H1 (cell line): ENCODE measurements at regions not wholly inside any gene's neighbourhood (a gene's known extent, or its start where the extent isn't known, plus 50 kb on each side); places are given as distances from the start of the nearest gene placed in this dataset.

Experiments
- CTCF ChIA-PET: fragments of 300-600 bp; sonication (Branson Sonifier 250); formaldehyde crosslinking; loops from one replicate; lab custom pipeline; 2021; ENCODE audit not compliant: partially characterized antibody; lab: Charles Lee
- POLR2A ChIA-PET: fragments of 300-600 bp; sonication (Branson Sonifier 250); formaldehyde crosslinking; loops from one replicate; lab custom pipeline; 2021; ENCODE audit warnings: inconsistent platforms; ENCODE audit not compliant: partially characterized antibody; lab: Charles Lee
- DNase-seq, 2 experiments: peaks; one replicate each; pipeline versions ENCODE4 v3.0.0 to v3.0.0-alpha.2; 2010 to 2022; ENCODE audit warnings: low spot score in 2 of 2, low read depth in 1 of 2, mixed read lengths in 1 of 2
- FAIRE-seq: peaks from 2 replicates; lab custom pipeline; 2011; peaks lifted over from hg19 to GRCh38; lab: Jason Lieb, UNC
- H2AFZ ChIP-seq: 2 replicates; pipeline ENCODE4 v1.8.1; 2012; ENCODE audit warnings: low read length, inconsistent platforms
- H2AK5ac ChIP-seq: 2 replicates; pipeline ENCODE4 v1.6.1; 2013; ENCODE audit warnings: low read depth, low read length
- H2BK120ac ChIP-seq: replicated peaks from 2 replicates; pipeline ENCODE3; 2013; ENCODE audit warnings: low read depth, low read length, inconsistent platforms
- H2BK12ac ChIP-seq: 2 replicates; pipeline ENCODE4 v1.6.1; 2013; ENCODE audit warnings: low read depth, low read length
- H2BK15ac ChIP-seq: 2 replicates; pipeline ENCODE4 v1.6.1; 2013; ENCODE audit warnings: low read length
- H2BK20ac ChIP-seq: 2 replicates; pipeline ENCODE4 v1.6.1; 2013; ENCODE audit warnings: low read length
- H2BK5ac ChIP-seq: 2 replicates; pipeline ENCODE4 v1.6.1; 2013; ENCODE audit warnings: low read depth, low read length
- H3K14ac ChIP-seq: 2 replicates; pipeline ENCODE4 v1.6.1; 2013; ENCODE audit warnings: inconsistent platforms; ENCODE audit not compliant: insufficient read length
- H3K18ac ChIP-seq: 2 replicates; pipeline ENCODE4 v1.6.1; 2013; ENCODE audit warnings: low read length; ENCODE audit errors: extremely low read depth
- H3K23ac ChIP-seq: 2 replicates; pipeline ENCODE4 v1.6.1; 2013; ENCODE audit warnings: inconsistent platforms; ENCODE audit not compliant: insufficient read length
- H3K23me2 ChIP-seq: 2 replicates; pipeline ENCODE4 v1.6.1; 2013; ENCODE audit warnings: low read depth, low read length
- H3K27ac ChIP-seq: 2 replicates; pipeline ENCODE4 v1.6.1; 2011; ENCODE audit warnings: low read depth, low read length, inconsistent platforms
- H3K27me3 ChIP-seq, 4 experiments: replicated peaks in 1 of 4; 1 replicate in 1 of 4; 2 replicates in 3 of 4; pipeline versions ENCODE4 v1.6.1 to v1.8.1; 2011 to 2013; ENCODE audit warnings: low read length in 3 of 4, mild to moderate bottlenecking in 3 of 4, inconsistent platforms in 2 of 4, mixed read lengths in 2 of 4, moderate library complexity in 1 of 4; ENCODE audit not compliant: control insufficient read depth in 3 of 4, insufficient read depth in 3 of 4; ENCODE audit errors: extremely low read depth in 1 of 4
- H3K36me3 ChIP-seq, 4 experiments: 2 replicates each; pipeline versions ENCODE4 v1.6.1 to v1.8.1; 2011 to 2013; ENCODE audit warnings: mild to moderate bottlenecking in 4 of 4, low read length in 3 of 4, moderate library complexity in 2 of 4, control low read depth in 1 of 4, inconsistent platforms in 1 of 4; ENCODE audit not compliant: insufficient read depth in 4 of 4, control insufficient read depth in 2 of 4
- H3K4ac ChIP-seq: replicated peaks from 2 replicates; pipeline ENCODE3; 2013; ENCODE audit warnings: low read length, low read depth, mixed read lengths, inconsistent platforms; ENCODE audit not compliant: insufficient read length
- H3K4me1 ChIP-seq, 4 experiments: replicated peaks in 1 of 4; 1 replicate in 1 of 4; 2 replicates in 3 of 4; pipeline versions ENCODE4 v1.6.1 to v1.8.1; 2011 to 2013; ENCODE audit warnings: low read length in 3 of 4, inconsistent platforms in 2 of 4, mixed read lengths in 1 of 4; ENCODE audit not compliant: insufficient read depth in 4 of 4, control insufficient read depth in 3 of 4
- H3K4me2 ChIP-seq, 2 experiments: 2 replicates each; pipeline versions ENCODE4 v1.6.1 to v1.8.1; 2011 to 2013; ENCODE audit warnings: low read depth in 2 of 2, low read length in 2 of 2, control low read depth in 1 of 2, inconsistent platforms in 1 of 2, mild to moderate bottlenecking in 1 of 2; ENCODE audit not compliant: insufficient read depth in 1 of 2
- H3K4me3 ChIP-seq, 4 experiments: fragments of 200-600, 300-600 bp in 1 of 4; sonication (generic), shearing (Covaris generic), sonication (Bioruptor Twin) in 1 of 4; 2 replicates each; pipeline versions ENCODE4 v1.5.1 to v1.8.1; 2011 to 2016; ENCODE audit warnings: low read length in 4 of 4, low read depth in 3 of 4, control low read depth in 2 of 4, inconsistent platforms in 2 of 4, mild to moderate bottlenecking in 2 of 4, mixed read lengths in 1 of 4, moderate library complexity in 1 of 4; ENCODE audit not compliant: insufficient read depth in 2 of 4; ENCODE audit errors: extremely low read depth in 1 of 4
- H3K56ac ChIP-seq: replicated peaks from 2 replicates; pipeline ENCODE3; 2013; ENCODE audit warnings: low read depth, mild to moderate bottlenecking, mixed read lengths, low read length, inconsistent platforms; ENCODE audit not compliant: insufficient read length
- H3K79me1 ChIP-seq: 2 replicates; pipeline ENCODE4 v1.6.1; 2013; ENCODE audit warnings: low read depth, low read length, control low read depth
- H3K79me2 ChIP-seq, 2 experiments: 2 replicates each; pipeline versions ENCODE4 v1.6.1 to v1.8.1; 2012 to 2013; ENCODE audit warnings: low read length in 2 of 2, mild to moderate bottlenecking in 2 of 2, inconsistent platforms in 1 of 2; ENCODE audit not compliant: insufficient read depth in 2 of 2, control insufficient read depth in 1 of 2
- H3K9ac ChIP-seq, 4 experiments: replicated peaks in 1 of 4; 1 replicate in 1 of 4; 2 replicates in 3 of 4; pipeline versions ENCODE4 v1.6.1 to v1.8.1; 2011 to 2013; ENCODE audit warnings: low read depth in 3 of 4, low read length in 3 of 4, control low read depth in 2 of 4, mild to moderate bottlenecking in 2 of 4, moderate library complexity in 2 of 4, inconsistent platforms in 1 of 4; ENCODE audit errors: extremely low read depth in 1 of 4
- H3K9me3 ChIP-seq, 2 experiments: 2 replicates each; pipeline versions ENCODE4 v1.6.1 to v1.8.1; 2012 to 2013; ENCODE audit warnings: mild to moderate bottlenecking in 2 of 2, moderate library complexity in 2 of 2, control low read depth in 1 of 2, inconsistent platforms in 1 of 2, low read depth in 1 of 2, low read length in 1 of 2, mixed read lengths in 1 of 2; ENCODE audit not compliant: insufficient read depth in 2 of 2
- H4K20me1 ChIP-seq, 2 experiments: replicated peaks in 1 of 2; 2 replicates each; pipeline versions ENCODE3 to v1.8.1; 2011 to 2013; ENCODE audit warnings: inconsistent platforms in 2 of 2, low read length in 2 of 2, mild to moderate bottlenecking in 1 of 2; ENCODE audit not compliant: insufficient read depth in 2 of 2, control insufficient read depth in 1 of 2
- H4K5ac ChIP-seq: 2 replicates; pipeline ENCODE4 v1.6.1; 2013; ENCODE audit warnings: low read length, low read depth, mixed read lengths, inconsistent platforms; ENCODE audit not compliant: insufficient read length
- H4K8ac ChIP-seq: 2 replicates; pipeline ENCODE4 v1.8.0; 2013; ENCODE audit warnings: mild to moderate bottlenecking, moderate library complexity, low read length, inconsistent platforms; ENCODE audit not compliant: insufficient read depth; ENCODE audit errors: extremely low read depth
- H4K91ac ChIP-seq: replicated peaks from 2 replicates; pipeline ENCODE3; 2013; ENCODE audit warnings: low read length, mixed read lengths, inconsistent platforms; ENCODE audit not compliant: insufficient read length
- CBX5 ChIP-seq: fragments of 300-800, 300-1000 bp; sonication (generic); IDR thresholded peaks from 2 replicates; pipeline ENCODE4 v1.7.1; 2016; ENCODE audit warnings: antibody characterized with exemption, low read length, low read depth
- FOSL1 ChIP-seq: IDR thresholded peaks from 2 replicates; pipeline ENCODE4 v1.6.1; 2011; ENCODE audit warnings: mild to moderate bottlenecking, low read depth, low read length, moderate library complexity; ENCODE audit not compliant: insufficient read depth
- SIN3A ChIP-seq, 2 experiments: IDR thresholded peaks in 1 of 2; conservative IDR thresholded peaks in 1 of 2; 2 replicates each; pipeline ENCODE4 v1.6.1; 2011 to 2012; ENCODE audit warnings: low read length in 2 of 2, improper control_type of control experiment in 1 of 2, low read depth in 1 of 2, mild to moderate bottlenecking in 1 of 2
- SP1 ChIP-seq: IDR thresholded peaks from 2 replicates; pipeline ENCODE4 v1.6.1; 2011; ENCODE audit warnings: low read depth, low read length
- ZNF274 ChIP-seq: IDR thresholded peaks from 2 replicates; pipeline ENCODE4 v1.7.0; 2012; ENCODE audit warnings: low read length, borderline replicate concordance; ENCODE audit errors: extremely low read depth
- WGBS, 2 experiments: shearing (Covaris generic) in 1 of 2; methylation state at CpG; one replicate each; pipeline versions ENCODE4 v1.1.6 to v1.1.7; 2013 to 2015; ENCODE audit warnings: low lambda C conversion rate in 2 of 2, mixed read lengths in 2 of 2, inconsistent platforms in 1 of 2, low coverage in 1 of 2, missing lambda C conversion rate in 1 of 2; ENCODE audit not compliant: insufficient replicate concordance in 2 of 2, insufficient coverage in 1 of 2, insufficient read length in 1 of 2; ENCODE audit errors: extremely low coverage in 1 of 2, missing lambda C conversion rate in 1 of 2; 5-methylcytosine and 5-hydroxymethylcytosine counted together

- no peak overlapping the region for H3K27ac ChIP-seq
- WGBS, 2 experiments = 92% methylated on average over 10 of the region's 10 CpGs; no CpG with 5 or more reads in 1 of the 2 experiments
Observed at GRCh38 chr1:58256041-58256440, 290.5 kb downstream of the OMA1 start.

More at GRCh38 chr1:58256041-58256440, 290.5 kb downstream of the OMA1 start:
- no peak overlapping the region for H3K9ac ChIP-seq
- TF ChIP-seq SP1 (no peak), SIN3A (conservative IDR thresholded peaks at IDR 0.05 in 1 of 2, IDR thresholded peaks at IDR 0.05 in 1 of 2; ENCODE audit: low read depth in 1 of 2, low read length in 2 of 2) (no peak), ZNF274 (no peak), FOSL1 (no peak), CBX5 (no peak)
- TF ChIP-seq, all 59 proteins: peak for 0
- Histone ChIP-seq H3K79me1 (no peaks in the 10 kb centered on the region), H2BK20ac (no peak overlapping the region), H3K9me3 (no peaks in the 10 kb centered on the region), H2BK12ac (no peak overlapping the region), H3K4me3 (no peak overlapping the region), H2BK5ac (no peak overlapping the region), H2AFZ (no peak overlapping the region), H3K36me3 (no peaks in the 10 kb centered on the region), H2AK5ac (no peak overlapping the region), H3K4ac (no peak overlapping the region), H4K8ac (no peak overlapping the region), H2BK15ac (no peak overlapping the region), H3K56ac (no peak overlapping the region), H3K14ac (no peak overlapping the region), H4K5ac (no peak overlapping the region), H3K23me2 (no peaks in the 10 kb centered on the region), H3K27me3 (no peaks in the 10 kb centered on the region), H4K91ac (no peak overlapping the region), H3K23ac (no peak overlapping the region), H3K4me1 (no peaks in the 10 kb centered on the region), H4K20me1 (no peaks in the 10 kb centered on the region), H3K4me2 (no peak overlapping the region), H3K18ac (no peak overlapping the region), H2BK120ac (no peak overlapping the region), H3K79me2 (no peaks in the 10 kb centered on the region)
- no peak for DNase-seq
- FAIRE-seq = no peak
- POLR2A ChIA-PET = interaction anchor here (1.8 kb wide), 1 partner anchor 50 kb away, joined by 4 read pairs; no protein-coding TSS in a partner anchor
- CTCF ChIA-PET = interaction anchor here (0.7 to 2.2 kb wide), 3 partner anchors 8 to 259 kb away, joined by 3 to 7 read pairs (median 3); no protein-coding TSS in a partner anchor
